ENCODE measurements at regions not wholly inside any gene's neighbourhood (a gene's known extent, or its start where the extent isn't known, plus 50 kb on each side); places are given as distances from the start of the nearest gene placed in this dataset.
A peak's percentile ranks its signal among the peaks of the same experiment; 100 is the strongest.
"Not testable (repeated sequence)": the region's sequence is repeated elsewhere in the genome, so short reads cannot be mapped to it uniquely, and the experiment has no call there.

DNA sequence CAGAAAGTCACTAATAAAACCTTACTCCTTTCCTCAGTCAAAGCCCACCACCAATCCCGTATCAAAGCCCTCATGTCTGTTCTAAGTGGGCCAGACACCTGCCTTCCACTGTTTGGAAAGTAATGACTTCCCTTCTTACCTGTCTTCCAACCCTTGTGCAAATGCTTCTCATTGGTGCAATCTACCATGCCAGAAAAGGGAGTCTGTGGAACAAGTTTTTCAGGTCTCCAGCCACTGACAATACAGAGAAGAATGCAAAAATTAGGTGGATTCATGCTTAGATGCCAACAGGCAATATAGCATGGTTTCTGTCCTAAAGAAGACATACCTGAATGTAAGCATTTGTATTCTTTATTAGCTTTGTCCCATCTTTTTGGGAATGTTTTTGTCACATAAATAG lies 1140.6 kb upstream of the LRRTM1 start:
- DNase-seq, result no peak

DNA sequence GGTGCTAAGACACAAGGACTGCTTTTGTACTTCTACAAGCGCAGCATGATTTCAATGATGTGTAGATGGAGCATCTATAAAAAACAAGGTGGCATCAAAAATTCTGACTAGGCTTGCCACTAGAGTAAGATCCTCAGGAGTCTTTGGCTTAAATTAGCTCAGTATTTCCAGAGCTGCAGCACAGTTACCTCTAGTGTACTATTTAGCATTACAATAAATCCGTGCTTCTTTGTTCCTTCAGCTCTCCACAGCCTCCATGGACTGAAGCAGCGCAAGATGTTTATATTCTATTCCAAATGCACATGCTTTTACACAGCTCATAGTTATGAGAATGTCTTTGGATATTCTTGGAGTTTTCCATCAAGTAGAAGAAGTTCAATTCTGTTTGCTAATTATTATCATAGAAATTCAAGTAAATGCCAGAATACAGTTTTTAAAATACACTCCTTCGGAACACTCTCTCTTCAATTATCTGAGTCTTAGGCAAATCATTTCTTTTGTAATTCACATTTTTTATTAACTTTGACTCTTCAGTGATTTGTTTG lies 1133.0 kb upstream of the LRRTM1 start:
- no peak for DNase-seq

DNA sequence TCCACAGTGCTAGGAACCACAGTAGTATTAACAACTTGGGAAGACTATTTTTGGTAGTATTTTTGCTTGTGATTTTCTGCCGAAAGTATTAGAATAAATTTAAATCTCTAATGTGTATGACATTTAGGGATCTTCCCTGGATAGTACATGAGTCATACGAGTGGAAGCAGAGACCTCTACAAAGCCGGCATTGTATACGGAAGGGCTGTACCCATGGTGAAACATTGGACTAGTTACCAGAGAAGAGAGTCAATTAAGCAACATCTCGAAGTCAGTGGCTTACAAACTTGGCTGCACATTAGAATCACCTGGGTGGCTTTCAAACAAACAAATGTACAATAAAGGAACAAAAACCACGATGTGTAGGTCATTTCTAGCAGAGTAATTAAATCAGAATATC lies 1131.7 kb upstream of the LRRTM1 start:
- no peak for DNase-seq

DNA sequence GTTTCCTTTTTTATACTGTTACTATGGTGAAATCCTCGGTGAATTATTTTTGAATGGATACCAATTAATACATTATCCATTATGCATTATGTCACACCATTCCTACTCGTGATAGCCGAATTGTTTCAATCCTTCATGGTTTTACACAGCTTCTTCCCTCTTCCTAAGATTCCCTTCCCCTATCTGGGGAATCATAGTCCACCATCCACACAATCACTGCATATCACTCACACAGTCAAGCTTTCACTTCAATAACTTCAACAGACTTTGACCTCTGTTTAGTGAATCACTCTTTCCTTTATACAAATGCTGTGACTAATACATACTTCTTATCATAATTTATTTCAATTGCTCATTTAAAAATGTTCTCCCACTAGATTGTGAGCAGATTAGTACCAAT lies 1108.1 kb upstream of the LRRTM1 start:
- DNase-seq, result no peak

DNA sequence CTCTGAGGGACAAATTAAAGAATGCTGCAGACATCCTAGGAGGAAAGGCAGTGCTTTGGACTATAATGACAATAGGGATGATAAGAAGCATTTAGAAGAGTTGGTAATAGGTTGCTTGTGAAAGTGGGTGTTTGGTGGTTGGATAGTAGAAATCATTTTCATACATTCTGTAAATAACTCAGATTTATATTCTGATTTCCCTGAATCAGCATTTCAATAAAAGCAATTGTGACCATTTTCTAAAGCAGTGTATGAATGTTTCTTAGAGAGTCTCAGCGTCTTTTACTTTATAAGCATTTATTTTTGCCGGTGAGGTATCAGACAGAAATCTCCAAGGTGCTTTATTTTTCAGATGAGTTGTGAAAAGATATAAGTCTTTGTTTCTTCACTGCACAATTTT lies 1099.0 kb upstream of the LRRTM1 start:
- DNase-seq, result no peak

DNA sequence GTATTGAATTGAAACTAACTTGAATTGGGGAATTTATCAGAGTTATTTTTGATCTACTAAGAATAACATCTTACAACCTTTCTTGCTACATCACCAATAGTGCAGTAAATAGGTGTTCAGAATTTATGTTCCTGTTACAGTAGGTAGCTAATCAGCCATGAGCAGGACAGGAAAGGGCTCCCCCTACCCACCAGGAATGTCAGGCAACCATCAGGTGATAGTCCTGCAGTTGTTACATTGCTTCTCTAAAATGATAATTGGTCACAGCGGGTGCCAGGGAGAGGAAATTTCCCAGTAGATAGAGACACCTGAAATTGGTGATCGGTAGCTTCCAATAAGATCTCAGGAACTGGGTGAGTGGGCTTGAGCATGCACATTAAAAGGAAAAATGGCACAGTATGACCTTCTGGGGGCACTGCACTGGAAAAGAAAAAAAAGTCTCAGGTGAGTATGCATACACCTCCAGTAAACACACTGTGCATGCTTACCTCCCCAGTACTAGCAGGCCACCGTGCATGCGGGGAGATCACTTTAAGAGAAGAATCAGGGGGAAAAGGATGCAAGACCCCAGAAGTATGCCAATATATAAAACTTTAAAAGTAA lies 1092.0 kb upstream of the LRRTM1 start:
- DNase-seq, result no peak

DNA sequence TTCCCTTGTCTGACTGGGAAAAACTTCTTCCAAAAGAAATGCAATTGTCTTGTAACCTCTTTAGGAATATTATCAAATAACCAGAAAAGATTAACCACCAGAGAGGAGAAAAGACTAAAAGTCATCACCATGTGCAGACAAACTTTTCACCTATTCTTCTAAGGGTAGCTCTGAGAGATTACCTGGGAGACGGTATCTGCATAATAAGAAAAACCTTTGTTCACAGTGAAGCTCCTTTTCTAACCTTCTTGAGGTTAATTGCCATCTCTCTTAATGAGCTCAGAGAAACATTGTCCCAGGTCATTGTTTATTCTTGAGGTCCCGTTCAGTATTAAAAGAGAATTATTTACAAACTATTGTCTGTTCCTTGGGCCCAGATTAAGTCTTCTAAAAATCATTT lies 1091.2 kb upstream of the LRRTM1 start:
- no peak for DNase-seq

DNA sequence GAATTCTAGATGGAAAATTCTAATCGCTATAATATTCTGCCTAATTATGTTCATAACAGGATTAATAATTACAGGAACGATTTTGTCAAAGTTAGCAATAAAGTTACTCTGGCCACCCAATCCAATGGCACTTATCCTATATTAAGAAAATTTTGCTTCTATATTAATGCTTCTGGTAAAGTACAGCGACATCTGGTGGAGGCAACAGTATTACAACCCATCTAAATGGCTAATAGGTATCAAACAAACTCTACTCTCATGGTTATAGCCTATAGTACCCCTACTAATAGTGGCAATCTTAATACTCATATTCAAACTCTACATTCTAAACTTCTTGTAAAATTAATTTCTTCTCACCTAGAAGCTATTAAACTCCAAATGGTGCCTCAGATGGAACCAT lies 1084.7 kb upstream of the LRRTM1 start:
- DNase-seq, result peak in 1 of 4 experiments; percentile 1

DNA sequence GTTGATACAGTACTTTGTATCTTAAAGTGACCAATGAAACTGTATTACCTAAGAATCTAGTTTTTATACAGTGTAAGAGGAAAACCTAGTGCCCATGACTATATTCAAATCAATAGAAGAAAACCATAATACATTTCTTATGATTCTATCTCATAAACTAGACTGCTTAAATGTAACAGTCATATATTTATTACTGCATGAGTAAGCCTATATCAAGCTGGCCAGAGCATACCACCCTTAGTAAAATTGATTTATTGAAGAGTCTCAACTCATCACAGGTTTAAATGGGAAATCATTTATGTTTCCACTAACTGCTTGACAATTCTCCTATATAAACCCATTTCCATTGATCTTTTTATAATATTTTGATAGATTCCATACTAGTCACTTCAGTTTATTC lies 1059.2 kb upstream of the LRRTM1 start:
- no peak for DNase-seq

DNA sequence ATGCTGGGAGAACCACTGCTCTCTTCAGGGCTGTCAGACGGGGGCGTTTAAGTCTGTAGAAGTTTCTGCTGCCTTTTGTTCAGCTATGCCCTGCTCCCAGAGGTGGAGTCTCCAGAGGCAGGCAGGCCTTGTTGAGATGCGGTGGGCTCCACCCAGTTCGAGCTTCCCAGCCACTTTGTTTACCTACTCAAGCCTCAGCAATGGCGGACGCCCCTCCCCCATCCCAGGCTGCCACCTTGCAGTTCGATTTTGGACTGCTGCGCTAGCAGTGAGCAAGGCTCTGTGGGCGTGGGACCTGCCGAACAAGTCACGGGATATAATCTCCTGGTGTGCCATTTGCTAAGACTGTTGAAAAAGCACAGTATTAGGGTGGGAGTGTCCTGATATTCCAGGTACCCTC lies 1057.9 kb upstream of the LRRTM1 start:
- DNase-seq, result not testable (repeated sequence)

DNA sequence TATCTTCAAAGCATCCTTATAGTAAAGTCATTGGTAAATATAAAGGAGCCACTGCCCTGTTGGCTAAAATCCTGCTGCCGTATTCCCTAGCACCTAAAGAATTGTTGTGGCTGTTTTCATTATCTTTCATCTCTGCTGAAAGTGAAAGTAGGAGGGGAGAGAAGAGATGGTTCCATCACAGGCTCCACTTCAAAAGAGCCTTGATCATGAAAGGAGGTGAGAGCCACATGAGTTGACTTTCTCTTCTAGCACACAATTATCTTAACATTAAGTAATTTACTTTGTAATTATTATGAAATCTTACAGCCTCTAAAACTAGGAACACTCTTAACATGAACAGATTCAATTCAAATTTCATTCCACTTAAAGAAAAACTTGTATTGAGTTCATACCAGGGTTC lies 1050.9 kb upstream of the LRRTM1 start:
- DNase-seq, result no peak

DNA sequence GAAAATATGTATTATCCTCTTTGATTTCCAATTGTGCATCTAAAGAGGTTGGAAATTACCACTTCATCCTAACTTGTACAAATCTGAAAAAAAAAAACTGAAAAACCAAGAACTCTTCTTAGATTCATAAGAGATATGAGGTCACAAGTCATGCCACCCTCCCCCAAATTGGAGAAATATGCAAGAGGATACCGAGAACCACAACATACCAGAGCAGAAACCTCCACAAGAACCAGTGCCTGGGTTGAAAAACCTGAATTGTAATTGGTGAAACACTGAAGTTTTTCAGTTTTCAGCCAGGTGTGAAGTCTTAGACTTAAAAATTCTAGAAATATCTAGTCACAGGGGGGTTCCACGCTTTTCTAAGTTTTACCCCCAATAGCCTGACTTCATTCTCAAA lies 1029.5 kb upstream of the LRRTM1 start:
- DNase-seq, result no peak

DNA sequence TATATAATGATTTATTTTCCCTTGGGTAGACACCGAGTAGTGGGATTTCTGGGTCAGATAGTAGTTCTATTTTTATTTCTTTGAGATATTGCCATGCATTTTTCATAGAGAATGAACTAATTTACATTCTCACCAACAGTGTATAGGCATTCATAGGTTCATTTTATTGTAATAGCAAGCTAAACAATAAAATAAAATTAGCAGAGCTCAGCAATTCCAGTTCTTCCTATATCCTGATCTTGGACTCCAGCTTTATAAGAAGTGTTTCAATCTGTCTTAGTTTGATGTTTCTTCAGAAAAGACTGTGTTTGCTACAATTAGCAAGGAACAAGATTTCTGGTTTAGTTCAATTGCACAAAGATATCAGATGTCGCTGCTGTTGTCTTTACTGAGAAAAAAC lies 1024.4 kb upstream of the LRRTM1 start:
- no peak for DNase-seq

DNA sequence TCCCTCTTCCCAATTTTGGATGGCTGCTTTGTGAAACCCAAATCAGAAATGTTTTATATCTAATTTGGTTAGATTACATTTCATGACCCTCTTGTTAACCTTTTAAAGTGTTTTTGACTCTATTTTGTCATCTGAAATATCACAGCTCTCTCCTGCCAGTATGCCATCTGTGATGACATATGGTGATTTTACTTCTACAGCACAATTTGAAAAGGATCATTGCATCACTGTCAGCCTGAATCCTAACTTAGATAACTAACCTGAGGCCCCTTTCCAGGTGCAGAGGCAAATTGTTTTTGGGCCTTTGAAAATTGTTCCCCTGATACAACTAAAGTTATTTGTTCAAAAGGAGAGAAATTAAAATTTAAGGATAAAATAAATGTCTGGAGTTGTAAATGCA lies 1023.4 kb upstream of the LRRTM1 start:
- no peak for DNase-seq

DNA sequence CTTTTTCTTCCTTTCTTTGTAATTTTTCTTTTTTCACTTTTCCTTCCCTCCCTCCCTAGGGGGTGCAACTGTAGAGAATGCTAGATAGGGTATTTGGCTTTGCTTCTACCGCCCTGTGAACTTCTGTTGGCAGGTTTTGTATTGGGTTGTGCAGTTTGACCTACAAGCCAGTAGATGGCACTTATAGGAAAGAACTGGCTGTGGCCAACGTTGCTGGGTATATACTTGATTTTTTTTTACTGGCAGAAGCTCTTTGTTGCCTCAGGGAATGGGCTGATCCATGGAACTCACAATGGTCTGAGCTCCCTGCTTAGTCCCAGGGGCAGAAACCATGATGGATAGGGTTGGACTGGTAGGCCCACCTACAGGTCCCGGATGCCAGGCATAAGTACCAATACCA lies 1019.5 kb upstream of the LRRTM1 start:
- no peak for DNase-seq

DNA sequence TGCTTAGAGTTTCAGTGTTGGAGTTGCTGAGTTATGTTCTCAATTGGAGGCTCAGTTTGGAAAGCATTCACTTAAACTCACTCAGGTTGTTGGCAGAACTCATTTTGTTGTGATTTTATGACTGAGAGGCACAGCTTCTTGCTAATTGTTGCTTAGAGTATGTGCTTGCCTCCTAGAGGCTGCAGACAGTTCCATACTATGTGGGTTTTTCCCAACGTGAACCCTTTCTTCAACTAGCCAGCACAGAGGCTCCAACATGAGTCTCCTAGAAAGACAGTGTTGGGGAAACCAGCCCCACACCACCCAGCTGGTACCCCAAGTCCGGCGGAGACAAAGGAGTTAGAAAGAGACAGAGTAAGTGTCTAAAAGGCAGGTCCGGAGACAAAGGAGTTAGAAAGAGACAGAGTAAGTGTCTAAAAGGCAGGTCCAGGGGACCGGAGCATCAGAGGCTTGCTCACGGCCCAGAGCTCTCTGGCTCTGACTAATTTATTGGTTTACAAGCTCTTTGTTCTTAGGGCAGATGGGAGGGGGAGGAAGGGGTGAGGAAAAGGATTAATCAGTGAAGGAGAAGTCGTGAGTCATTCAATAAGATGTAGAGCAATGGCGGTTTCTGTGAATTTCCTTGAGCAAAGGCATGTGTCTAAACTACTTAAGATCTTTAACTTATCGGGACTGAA lies 999.7 kb upstream of the LRRTM1 start:
- DNase-seq, result no peak

DNA sequence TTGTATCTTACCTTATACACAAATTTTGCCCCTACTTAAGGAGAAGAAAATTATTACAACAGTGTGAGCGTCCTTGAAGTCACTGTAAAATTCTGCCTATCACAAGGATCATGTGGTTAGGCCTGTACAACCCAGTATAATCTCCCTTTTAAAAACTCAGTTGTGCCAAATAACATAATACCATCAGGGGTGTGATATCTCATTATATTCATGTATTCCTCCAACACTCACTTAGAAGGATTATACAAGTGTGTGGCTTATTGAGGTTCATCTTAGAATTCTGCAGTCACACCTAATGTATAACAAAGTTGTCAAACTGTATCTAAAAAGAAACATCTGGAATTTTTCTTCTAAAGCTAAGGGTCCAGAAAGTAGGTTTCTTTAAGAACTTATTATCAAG lies 998.8 kb upstream of the LRRTM1 start:
- DNase-seq, result no peak

DNA sequence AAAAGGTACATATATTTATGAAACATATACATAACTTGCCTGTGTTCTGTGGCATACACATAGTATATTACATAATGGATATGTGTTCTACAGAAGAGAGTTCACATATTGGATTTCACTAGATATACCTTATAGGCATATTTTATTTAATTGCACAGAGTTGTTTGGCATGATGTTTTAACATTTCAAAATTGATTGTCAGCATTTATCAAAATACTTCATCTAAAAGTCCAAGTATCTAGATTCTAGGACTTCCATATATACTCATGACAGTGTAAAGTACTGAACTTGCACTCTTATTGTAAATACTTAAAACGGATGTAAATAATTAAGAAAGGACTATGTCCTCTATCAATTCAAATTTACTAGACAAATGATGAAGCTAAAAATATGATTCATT lies 995.3 kb upstream of the LRRTM1 start:
- DNase-seq, result no peak

DNA sequence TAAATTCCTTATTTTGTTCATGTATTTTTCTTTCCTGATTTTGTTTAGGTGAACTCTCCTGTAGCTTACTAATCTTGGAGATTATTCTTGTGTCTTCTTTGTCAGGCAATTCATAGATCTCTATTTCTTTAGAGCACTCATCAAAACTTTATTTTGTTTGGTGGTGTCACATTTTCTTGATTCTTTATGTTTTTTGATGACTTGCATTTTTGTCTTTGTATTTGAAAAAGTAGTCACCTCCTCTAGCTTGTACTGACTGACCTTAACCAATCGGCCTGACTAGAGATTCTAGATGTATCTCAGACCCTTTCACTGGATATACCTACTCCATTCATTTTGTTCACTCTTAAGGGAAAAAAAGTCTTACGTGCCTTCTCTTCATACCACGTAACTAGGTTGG lies 986.3 kb upstream of the LRRTM1 start:
- DNase-seq, result no peak

DNA sequence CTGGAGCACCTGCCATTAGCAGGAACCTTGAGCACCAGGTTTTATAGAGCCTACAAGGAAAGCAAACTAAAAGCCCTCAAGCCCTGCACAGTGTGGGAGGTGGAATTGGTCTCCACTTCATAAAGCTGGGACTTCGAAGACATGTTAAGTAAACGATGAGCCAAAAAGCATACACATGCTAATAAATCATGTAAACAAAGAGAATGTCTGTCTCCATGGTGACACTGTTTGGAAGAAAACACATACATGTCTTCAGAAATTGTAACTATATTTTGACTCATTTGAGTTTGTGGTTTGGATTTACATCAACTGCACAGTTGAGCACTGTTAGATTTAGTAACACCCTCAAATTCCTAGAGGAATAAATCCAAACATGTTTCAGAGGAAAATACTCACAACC lies 978.5 kb upstream of the LRRTM1 start:
- no peak for DNase-seq

DNA sequence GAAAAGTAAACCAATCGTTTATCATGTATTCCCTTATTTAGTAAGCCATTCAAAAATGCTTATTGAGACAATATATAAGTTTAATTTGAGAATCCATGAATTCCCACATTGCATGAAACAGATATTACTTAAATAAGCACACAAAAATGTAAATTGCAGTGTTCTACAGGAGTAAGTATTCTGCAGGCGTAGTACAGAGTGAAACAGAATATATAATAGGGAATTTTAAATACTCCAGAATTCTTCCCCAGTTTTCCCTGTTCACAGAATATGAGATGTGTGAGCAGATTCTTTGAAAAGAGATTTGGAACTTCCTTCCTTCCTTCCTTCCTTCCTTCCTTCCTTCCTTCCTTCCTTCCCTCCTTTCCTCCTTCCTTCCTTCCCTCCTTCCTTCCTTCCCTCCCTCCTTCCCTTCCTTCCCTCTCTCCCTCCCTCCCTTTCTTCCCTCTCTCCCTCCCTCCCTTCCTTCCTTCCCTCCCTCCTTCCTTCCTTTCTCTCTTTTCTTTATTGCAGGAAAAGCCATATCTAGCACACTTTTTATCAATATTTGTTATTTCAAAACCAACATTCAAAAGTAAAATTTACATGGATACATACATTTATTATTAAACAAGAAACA lies 977.7 kb upstream of the LRRTM1 start:
- no peak for DNase-seq

DNA sequence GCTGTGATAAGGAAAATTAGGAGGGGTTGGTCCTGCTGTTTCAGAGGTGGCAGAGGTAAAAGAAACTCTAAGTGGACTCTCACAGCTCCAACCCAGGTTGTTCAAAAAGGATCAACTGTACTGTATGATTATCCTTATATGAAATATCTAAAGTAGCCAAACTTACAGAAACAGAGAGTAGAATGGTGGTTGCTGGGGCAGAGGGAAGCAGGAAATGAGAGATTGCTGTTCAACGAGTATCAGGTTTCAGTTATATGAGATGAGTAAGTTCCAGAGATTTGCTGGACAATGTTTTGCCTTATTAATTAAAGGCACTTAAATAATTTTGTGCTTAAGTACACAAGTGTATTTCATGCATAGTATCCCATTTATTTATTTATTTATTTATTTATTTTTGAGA lies 972.0 kb upstream of the LRRTM1 start:
- DNase-seq, result no peak

DNA sequence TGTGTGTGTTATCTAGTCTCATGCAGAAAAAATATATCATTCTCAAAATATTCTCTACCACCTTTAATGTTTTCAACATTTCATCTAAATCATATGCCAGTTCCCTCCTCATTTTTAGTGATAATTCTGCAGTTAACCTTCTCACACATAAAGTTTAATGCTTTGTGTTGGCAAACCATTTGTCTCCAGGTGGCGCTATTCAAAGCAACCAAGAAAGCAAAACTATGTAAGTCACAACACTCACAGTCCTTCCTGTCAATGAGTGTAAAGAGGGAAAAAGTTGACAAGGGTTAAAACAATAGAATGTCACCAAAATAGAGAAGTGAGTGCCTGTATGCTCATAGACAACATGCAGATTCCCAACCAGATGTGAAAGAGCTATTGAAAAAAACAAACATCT lies 961.6 kb upstream of the LRRTM1 start:
- peak in 2 of 4 experiments; percentile 0 to 3 for DNase-seq

DNA sequence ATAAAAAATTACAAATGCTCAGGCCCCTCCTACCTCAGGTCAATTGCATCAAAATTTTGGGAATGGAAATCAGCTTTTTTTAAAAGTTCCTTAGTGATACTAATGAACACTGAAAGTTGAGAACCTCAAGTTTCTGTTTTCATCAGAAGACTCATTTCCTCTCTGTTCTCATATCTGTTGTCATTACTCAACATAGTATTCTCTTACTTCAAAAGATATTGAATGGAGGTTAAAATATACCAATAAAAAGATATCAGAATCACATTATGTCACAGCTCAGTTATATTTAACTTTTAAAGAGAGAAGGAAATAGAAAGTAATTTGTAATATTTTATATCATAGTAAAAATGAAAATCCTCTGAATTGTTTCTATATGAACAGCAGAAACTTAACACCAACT lies 959.4 kb upstream of the LRRTM1 start:
- no peak for DNase-seq
